H9 (cell line): ENCODE measurements at regions not wholly inside any gene's neighbourhood (a gene's known extent, or its start where the extent isn't known, plus 50 kb on each side); places are given as distances from the start of the nearest gene placed in this dataset.

Experiments
- DNase-seq: peaks from one replicate; pipeline ENCODE4 v3.0.0-alpha.2; 2017
- H2AFZ ChIP-seq: one replicate; pipeline ENCODE4 v1.6.1; 2013; ENCODE audit warnings: mild to moderate bottlenecking, low read length, control low read depth, moderate library complexity
- H2AK5ac ChIP-seq: 2 replicates; pipeline ENCODE4 v1.6.1; 2013; ENCODE audit warnings: low read length, control low read depth, mixed read lengths; ENCODE audit not compliant: insufficient read length
- H2BK120ac ChIP-seq: one replicate; pipeline ENCODE4 v1.6.1; 2013; ENCODE audit warnings: low read depth, mild to moderate bottlenecking, low read length, control low read depth, inconsistent platforms; ENCODE audit not compliant: poor library complexity, severe bottlenecking
- H2BK12ac ChIP-seq: 2 replicates; pipeline ENCODE4 v1.6.1; 2013; ENCODE audit warnings: low read length, control low read depth, mixed read lengths, low read depth; ENCODE audit not compliant: insufficient read length
- H2BK15ac ChIP-seq: 2 replicates; pipeline ENCODE4 v1.6.1; 2013; ENCODE audit warnings: low read depth, low read length, control low read depth
- H2BK20ac ChIP-seq: one replicate; pipeline ENCODE4 v1.6.1; 2013; ENCODE audit warnings: low read depth, mild to moderate bottlenecking, low read length, control low read depth, inconsistent platforms; ENCODE audit not compliant: poor library complexity, severe bottlenecking
- H2BK5ac ChIP-seq: 2 replicates; pipeline ENCODE4 v1.6.1; 2013; ENCODE audit warnings: low read length, control low read depth, mixed read lengths; ENCODE audit not compliant: insufficient read length
- H3K14ac ChIP-seq: 2 replicates; pipeline ENCODE4 v1.6.1; 2013; ENCODE audit warnings: low read length, control low read depth; ENCODE audit not compliant: insufficient read depth
- H3K18ac ChIP-seq: 2 replicates; pipeline ENCODE4 v1.6.1; 2013; ENCODE audit warnings: low read depth, mild to moderate bottlenecking, mixed read lengths, low read length, control low read depth; ENCODE audit not compliant: insufficient read length
- H3K23ac ChIP-seq: 2 replicates; pipeline ENCODE4 v1.6.1; 2013; ENCODE audit warnings: low read length, control low read depth, mixed read lengths, low read depth; ENCODE audit not compliant: insufficient read length
- H3K23me2 ChIP-seq: 2 replicates; pipeline ENCODE4 v1.6.1; 2013; ENCODE audit warnings: low read depth, mild to moderate bottlenecking, mixed read lengths, low read length, control low read depth; ENCODE audit not compliant: insufficient read length, poor library complexity, severe bottlenecking
- H3K27ac ChIP-seq: 2 replicates; pipeline ENCODE4 v1.5.1; 2013; ENCODE audit warnings: low read length, control low read depth, mixed read lengths, low read depth; ENCODE audit not compliant: insufficient read length
- H3K27me3 ChIP-seq: 2 replicates; pipeline ENCODE4 v1.6.1; 2013; ENCODE audit warnings: low read length, control low read depth, inconsistent platforms; ENCODE audit not compliant: insufficient read depth
- H3K4ac ChIP-seq: 2 replicates; pipeline ENCODE4 v1.6.1; 2013; ENCODE audit warnings: low read depth, mild to moderate bottlenecking, control low read depth, inconsistent platforms, low read length, moderate library complexity
- H3K4me1 ChIP-seq: 2 replicates; pipeline ENCODE4 v1.6.1; 2013; ENCODE audit warnings: low read length, control low read depth, inconsistent platforms; ENCODE audit not compliant: insufficient read depth
- H3K4me2 ChIP-seq: 2 replicates; pipeline ENCODE4 v1.6.1; 2013; ENCODE audit warnings: low read length, control low read depth, mixed read lengths; ENCODE audit not compliant: insufficient read length, insufficient read depth
- H3K56ac ChIP-seq: 2 replicates; pipeline ENCODE4 v1.6.1; 2013; ENCODE audit warnings: low read depth, mild to moderate bottlenecking, mixed read lengths, low read length, control low read depth; ENCODE audit not compliant: insufficient read length
- H3K79me1 ChIP-seq: 2 replicates; pipeline ENCODE4 v1.6.1; 2013; ENCODE audit warnings: low read depth, mild to moderate bottlenecking, moderate library complexity, low read length, control low read depth, inconsistent platforms; ENCODE audit not compliant: insufficient read depth, poor library complexity, severe bottlenecking
- H3K79me2 ChIP-seq: 2 replicates; pipeline ENCODE4 v1.6.1; 2013; ENCODE audit warnings: low read length, control low read depth, inconsistent platforms; ENCODE audit not compliant: insufficient read depth
- H3K9ac ChIP-seq: 2 replicates; pipeline ENCODE4 v1.6.1; 2013; ENCODE audit warnings: low read length, control low read depth, mixed read lengths; ENCODE audit not compliant: insufficient read length; ENCODE audit errors: extremely low read depth
- H3K9me3 ChIP-seq: one replicate; pipeline ENCODE4 v1.6.1; 2013; ENCODE audit warnings: low read depth, low read length, inconsistent platforms; ENCODE audit not compliant: control insufficient read depth
- H3T11ph ChIP-seq: one replicate; pipeline ENCODE4 v1.6.1; 2013; ENCODE audit warnings: mild to moderate bottlenecking, low read length, control low read depth, inconsistent platforms
- H4K20me1 ChIP-seq: one replicate; pipeline ENCODE4 v1.6.1; 2013; ENCODE audit not compliant: control insufficient read depth, insufficient read length, insufficient read depth
- H4K5ac ChIP-seq: 2 replicates; pipeline ENCODE4 v1.6.1; 2013; ENCODE audit warnings: low read depth, mild to moderate bottlenecking, mixed read lengths, low read length, control low read depth; ENCODE audit not compliant: insufficient read length
- H4K8ac ChIP-seq: replicated peaks from 2 replicates; pipeline ENCODE4 v1.6.1; 2013; ENCODE audit warnings: low read length, control low read depth, mixed read lengths, low read depth; ENCODE audit not compliant: insufficient read length
- H4K91ac ChIP-seq: 2 replicates; pipeline ENCODE4 v1.6.1; 2013; ENCODE audit warnings: low read depth, mild to moderate bottlenecking, moderate library complexity, mixed read lengths, low read length, control low read depth; ENCODE audit not compliant: insufficient read length
- H3K27ac Mint-ChIP-seq, 3 experiments: 2 replicates in 2 of 3; 3 replicates in 1 of 3; pipeline ENCODE4 v1.8.0; 2020 to 2021; ENCODE audit warnings: mixed read lengths in 3 of 3, mild to moderate bottlenecking in 1 of 3, moderate library complexity in 1 of 3
- H3K27me3 Mint-ChIP-seq: 2 replicates; pipeline ENCODE4 v1.8.0; 2021; ENCODE audit warnings: low read depth, mild to moderate bottlenecking, moderate library complexity, mixed read lengths
- H3K36me3 Mint-ChIP-seq, 3 experiments: 2 replicates in 2 of 3; 3 replicates in 1 of 3; pipeline ENCODE4 v1.8.0; 2020 to 2021; ENCODE audit warnings: low read depth in 3 of 3, mixed read lengths in 3 of 3; ENCODE audit not compliant: insufficient read depth in 1 of 3
- H3K4me1 Mint-ChIP-seq, 2 experiments: 2 replicates each; pipeline ENCODE4 v1.8.0; 2020; ENCODE audit warnings: mixed read lengths in 2 of 2
- H3K4me3 Mint-ChIP-seq, 2 experiments: 2 replicates in 1 of 2; 3 replicates in 1 of 2; pipeline ENCODE4 v1.8.0; 2020 to 2021; ENCODE audit warnings: mild to moderate bottlenecking in 2 of 2, mixed read lengths in 2 of 2, moderate library complexity in 1 of 2
- H3K9me3 Mint-ChIP-seq, 2 experiments: 2 replicates in 1 of 2; 3 replicates in 1 of 2; pipeline ENCODE4 v1.8.0; 2020; ENCODE audit warnings: mild to moderate bottlenecking in 2 of 2, mixed read lengths in 2 of 2, moderate library complexity in 1 of 2
- WGBS: extraction: QIAGEN DNeasy Blood & Tissue Kit; methylation state at CpG from one replicate; pipeline ENCODE4 v1.1.7; 2013; ENCODE audit warnings: missing lambda C conversion rate, low lambda C conversion rate, mixed read lengths; ENCODE audit not compliant: insufficient read length; ENCODE audit errors: extremely low coverage; 5-methylcytosine and 5-hydroxymethylcytosine counted together
- TF ChIP-seq, protein P1 (sequence below): fragments of 200-600 bp; sonication (generic); conservative IDR thresholded peaks from 3 replicates; pipeline ENCODE4 v1.8.0; 2021; ENCODE audit warnings: antibody characterized with exemption, mild to moderate bottlenecking

DNA sequence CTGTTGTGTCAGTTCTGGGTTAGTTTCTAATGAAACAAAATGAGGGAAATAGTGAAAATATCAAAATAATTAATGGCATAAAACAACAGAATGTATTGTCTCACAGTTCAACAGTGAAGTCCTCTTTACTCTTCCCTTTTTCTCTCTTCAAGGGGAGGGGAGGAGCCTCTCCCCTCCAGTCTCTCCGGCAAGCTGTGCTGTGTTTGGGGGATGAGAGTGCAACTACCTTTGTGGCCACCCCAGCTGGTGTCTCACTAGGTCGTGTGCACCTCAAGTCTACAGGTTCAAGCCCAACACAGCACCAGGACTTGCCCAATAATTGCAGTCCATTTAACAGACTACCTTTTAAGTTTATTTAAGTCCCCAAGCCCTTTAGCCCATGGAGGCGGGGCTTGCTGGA lies 271.7 kb upstream of the DOK6 start:
- Mint-ChIP-seq H3K27ac (no peak overlapping the region; a peak in 2 of 7 replicates), H3K4me1 (no peaks in the 10 kb centered on the region)
- no peak overlapping the region for H3K4me2 ChIP-seq

More for the DNA sequence above, 271.7 kb upstream of the DOK6 start:
- Histone ChIP-seq H3K14ac (no peak overlapping the region), H3K23me2 (no peaks in the 10 kb centered on the region), H2BK20ac (no peak overlapping the region), H2AFZ (no peak overlapping the region), H3K18ac (no peak overlapping the region), H3K23ac (no peak overlapping the region), H3K79me1 (no peaks in the 10 kb centered on the region), H3K56ac (no peak overlapping the region), H4K91ac (no peak overlapping the region), H3K27me3 (no peaks in the 10 kb centered on the region), H3K9ac (no peak overlapping the region), H4K20me1 (no peaks in the 10 kb centered on the region), H2BK120ac (no peak overlapping the region), H3K4me1 (no peaks in the 10 kb centered on the region), H2BK15ac (no peak overlapping the region), H3K79me2 (no peaks in the 10 kb centered on the region), H2BK5ac (no peak overlapping the region), H4K8ac (no peak overlapping the region), H3K27ac (no peak overlapping the region), H3T11ph (no peak overlapping the region), H3K9me3 (no peaks in the 10 kb centered on the region), H2AK5ac (no peak overlapping the region), H4K5ac (no peak overlapping the region), H3K4ac (no peak overlapping the region), H2BK12ac (no peak overlapping the region)
- DNase-seq = peak; percentile 39
- no peak overlapping the region for H3K4me3 Mint-ChIP-seq
- no CpG with 5 or more reads among the region's 3 CpGs for WGBS
- TF ChIP-seq, protein P1, sequence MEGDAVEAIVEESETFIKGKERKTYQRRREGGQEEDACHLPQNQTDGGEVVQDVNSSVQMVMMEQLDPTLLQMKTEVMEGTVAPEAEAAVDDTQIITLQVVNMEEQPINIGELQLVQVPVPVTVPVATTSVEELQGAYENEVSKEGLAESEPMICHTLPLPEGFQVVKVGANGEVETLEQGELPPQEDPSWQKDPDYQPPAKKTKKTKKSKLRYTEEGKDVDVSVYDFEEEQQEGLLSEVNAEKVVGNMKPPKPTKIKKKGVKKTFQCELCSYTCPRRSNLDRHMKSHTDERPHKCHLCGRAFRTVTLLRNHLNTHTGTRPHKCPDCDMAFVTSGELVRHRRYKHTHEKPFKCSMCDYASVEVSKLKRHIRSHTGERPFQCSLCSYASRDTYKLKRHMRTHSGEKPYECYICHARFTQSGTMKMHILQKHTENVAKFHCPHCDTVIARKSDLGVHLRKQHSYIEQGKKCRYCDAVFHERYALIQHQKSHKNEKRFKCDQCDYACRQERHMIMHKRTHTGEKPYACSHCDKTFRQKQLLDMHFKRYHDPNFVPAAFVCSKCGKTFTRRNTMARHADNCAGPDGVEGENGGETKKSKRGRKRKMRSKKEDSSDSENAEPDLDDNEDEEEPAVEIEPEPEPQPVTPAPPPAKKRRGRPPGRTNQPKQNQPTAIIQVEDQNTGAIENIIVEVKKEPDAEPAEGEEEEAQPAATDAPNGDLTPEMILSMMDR = no peak
- H3K27me3 Mint-ChIP-seq = no peaks in the 10 kb centered on the region
- H3K9me3 Mint-ChIP-seq = peaks cover 10 to 12% of the 10 kb centered on the region in 2 experiments
- peaks cover 0 to 12% (median 0%) of the 10 kb centered on the region in 3 experiments; a peak in 3 of 7 replicates for H3K36me3 Mint-ChIP-seq
